Trophoblast cell (in vitro differentiated cells and primary cell): ENCODE measurements at regions not wholly inside any gene's neighbourhood (a gene's known extent, or its start where the extent isn't known, plus 50 kb on each side); places are given as distances from the start of the nearest gene placed in this dataset.

ENCODE experiments used
- DNase-seq, 2 donors: peaks; one replicate each; pipeline ENCODE4 v3.0.0-alpha.2; 2016
- H2AFZ ChIP-seq: 2 replicates; pipeline ENCODE4 v1.6.1; 2013; ENCODE audit warnings: low read length, moderate library complexity, mild to moderate bottlenecking; ENCODE audit not compliant: insufficient read depth, poor library complexity
- H2AK5ac ChIP-seq: 2 replicates; pipeline ENCODE4 v1.6.1; 2013; ENCODE audit warnings: mild to moderate bottlenecking, low read length
- H2BK120ac ChIP-seq: 2 replicates; pipeline ENCODE4 v1.6.1; 2013; ENCODE audit warnings: low read length, mild to moderate bottlenecking, moderate library complexity; ENCODE audit not compliant: insufficient read depth, poor library complexity
- H2BK12ac ChIP-seq: 2 replicates; pipeline ENCODE4 v1.6.1; 2013; ENCODE audit warnings: mild to moderate bottlenecking, low read length, moderate library complexity
- H2BK5ac ChIP-seq: 2 replicates; pipeline ENCODE4 v1.6.1; 2013; ENCODE audit warnings: low read length, low read depth, moderate library complexity, mild to moderate bottlenecking; ENCODE audit not compliant: poor library complexity
- H3K14ac ChIP-seq: 2 replicates; pipeline ENCODE4 v1.6.1; 2013; ENCODE audit warnings: mild to moderate bottlenecking, low read length
- H3K18ac ChIP-seq: 2 replicates; pipeline ENCODE4 v1.6.1; 2013; ENCODE audit warnings: mild to moderate bottlenecking, low read length
- H3K23ac ChIP-seq: 2 replicates; pipeline ENCODE4 v1.6.1; 2013; ENCODE audit warnings: low read length
- H3K27ac ChIP-seq: 2 replicates; pipeline ENCODE4 v1.5.1; 2013; ENCODE audit warnings: low read depth, mild to moderate bottlenecking, inconsistent platforms, low read length, moderate library complexity
- H3K27me3 ChIP-seq: 2 replicates; pipeline ENCODE4 v1.6.1; 2013; ENCODE audit warnings: inconsistent platforms, mild to moderate bottlenecking, low read length, moderate library complexity; ENCODE audit not compliant: insufficient read depth
- H3K36me3 ChIP-seq, 2 experiments: 1 replicate in 1 of 2; 2 replicates in 1 of 2; pipeline ENCODE4 v1.6.1; 2013; ENCODE audit warnings: low read length in 2 of 2, mild to moderate bottlenecking in 2 of 2, moderate library complexity in 1 of 2; ENCODE audit not compliant: insufficient read depth in 2 of 2, control insufficient read depth in 1 of 2
- H3K4ac ChIP-seq: 2 replicates; pipeline ENCODE4 v1.6.1; 2013; ENCODE audit warnings: low read depth, mild to moderate bottlenecking, low read length, moderate library complexity
- H3K4me1 ChIP-seq, 2 experiments: 1 replicate in 1 of 2; 2 replicates in 1 of 2; pipeline ENCODE4 v1.6.1; 2013; ENCODE audit warnings: low read length in 2 of 2, mild to moderate bottlenecking in 2 of 2, moderate library complexity in 1 of 2; ENCODE audit not compliant: insufficient read depth in 2 of 2, control insufficient read depth in 1 of 2
- H3K4me2 ChIP-seq: 2 replicates; pipeline ENCODE4 v1.6.1; 2013; ENCODE audit warnings: inconsistent platforms, mild to moderate bottlenecking, low read length, moderate library complexity
- H3K4me3 ChIP-seq: 2 replicates; pipeline ENCODE4 v1.5.1; 2013; ENCODE audit warnings: mild to moderate bottlenecking, low read depth, low read length, inconsistent platforms
- H3K79me1 ChIP-seq: one replicate; pipeline ENCODE4 v1.6.1; 2013; ENCODE audit warnings: low read length
- H3K79me2 ChIP-seq: 2 replicates; pipeline ENCODE4 v1.6.1; 2013; ENCODE audit warnings: low read length, mild to moderate bottlenecking; ENCODE audit not compliant: control insufficient read depth, insufficient read depth, poor library complexity
- H3K9ac ChIP-seq: 2 replicates; pipeline ENCODE4 v1.6.1; 2013; ENCODE audit warnings: mild to moderate bottlenecking, low read length
- H3K9me3 ChIP-seq: 2 replicates; pipeline ENCODE4 v1.6.1; 2013; ENCODE audit warnings: low read depth, mild to moderate bottlenecking, control low read depth, inconsistent platforms, low read length; ENCODE audit not compliant: insufficient read depth
- H4K12ac ChIP-seq: 2 replicates; pipeline ENCODE4 v1.6.1; 2013; ENCODE audit warnings: low read depth, mild to moderate bottlenecking, low read length, moderate library complexity
- H4K8ac ChIP-seq: 2 replicates; pipeline ENCODE4 v1.6.1; 2013; ENCODE audit warnings: low read depth, mild to moderate bottlenecking, low read length, moderate library complexity
- H4K91ac ChIP-seq: one replicate; pipeline ENCODE4 v1.6.1; 2013; ENCODE audit warnings: low read depth, mild to moderate bottlenecking, low read length, moderate library complexity
- WGBS: extraction: QIAGEN DNeasy Blood & Tissue Kit; methylation state at CpG from one replicate; pipeline ENCODE4 v1.1.7; 2013; ENCODE audit warnings: missing lambda C conversion rate; ENCODE audit not compliant: insufficient read length, insufficient coverage; ENCODE audit errors: extremely low coverage; 5-methylcytosine and 5-hydroxymethylcytosine counted together

- Histone ChIP-seq H3K4me3 (no peak overlapping the region), H3K36me3 (no peaks in the 10 kb centered on the region), H2BK120ac (no peak overlapping the region), H3K9ac (no peak overlapping the region), H2AFZ (no peak overlapping the region), H3K14ac (no peak overlapping the region), H3K4me1 (no peaks in the 10 kb centered on the region), H3K4ac (no peak overlapping the region), H2BK12ac (no peak overlapping the region), H3K27ac (no peak overlapping the region), H3K9me3 (peaks cover 4% of the 10 kb centered on the region), H4K91ac (no peak overlapping the region), H4K8ac (no peak overlapping the region), H2BK5ac (no peak overlapping the region), H2AK5ac (no peak overlapping the region), H3K79me1 (no peaks in the 10 kb centered on the region), H3K27me3 (no peaks in the 10 kb centered on the region), H3K18ac (no peak overlapping the region), H3K4me2 (no peak overlapping the region), H3K23ac (no peak overlapping the region), H4K12ac (no peak overlapping the region), H3K79me2 (no peaks in the 10 kb centered on the region)
- no CpG with 5 or more reads among the region's 15 CpGs for WGBS
- no peak for DNase-seq
These were observed 245.8 kb downstream of the JRKL start for GRCh38 chr11:96635655-96636054.

GRCh38 chr11:96641261-96641660, 251.4 kb downstream of the JRKL start:
- no peaks in the 10 kb centered on the region for H3K79me2 ChIP-seq
- no peak overlapping the region for H2BK120ac ChIP-seq

GRCh38 chr11:96642583-96642982, 252.8 kb downstream of the JRKL start:
- no peak overlapping the region for H4K91ac ChIP-seq
- H3K23ac ChIP-seq = no peak overlapping the region
- no peak overlapping the region for H3K4me3 ChIP-seq
- no peak overlapping the region for H4K8ac ChIP-seq
- DNase-seq = no peak
- H2BK120ac ChIP-seq = no peak overlapping the region
- H4K12ac ChIP-seq = no peak overlapping the region
- no peaks in the 10 kb centered on the region for H3K4me1 ChIP-seq
- H3K27me3 ChIP-seq = no peaks in the 10 kb centered on the region
- no peak overlapping the region for H3K18ac ChIP-seq
- H3K27ac ChIP-seq = no peak overlapping the region
- no peaks in the 10 kb centered on the region for H3K9me3 ChIP-seq
- no peak overlapping the region for H3K14ac ChIP-seq
- H3K79me1 ChIP-seq = no peaks in the 10 kb centered on the region
- no peak overlapping the region for H3K9ac ChIP-seq
- H2AFZ ChIP-seq = no peak overlapping the region
- no peak overlapping the region for H2AK5ac ChIP-seq
- no peaks in the 10 kb centered on the region for H3K36me3 ChIP-seq
- H3K4ac ChIP-seq = no peak overlapping the region
- H3K4me2 ChIP-seq = no peak overlapping the region
- WGBS = no CpG with 5 or more reads among the region's 1 CpG
- no peak overlapping the region for H2BK5ac ChIP-seq
- no peaks in the 10 kb centered on the region for H3K79me2 ChIP-seq
- no peak overlapping the region for H2BK12ac ChIP-seq

More at GRCh38 chr11:96641261-96641660, 251.4 kb downstream of the JRKL start:
- Histone ChIP-seq H4K91ac (no peak overlapping the region), H3K27me3 (no peaks in the 10 kb centered on the region), H4K12ac (no peak overlapping the region), H3K4me1 (no peaks in the 10 kb centered on the region), H3K4ac (no peak overlapping the region), H3K23ac (no peak overlapping the region), H3K79me1 (no peaks in the 10 kb centered on the region), H2AK5ac (no peak overlapping the region), H3K18ac (no peak overlapping the region), H3K4me2 (no peak overlapping the region), H3K14ac (no peak overlapping the region), H2BK5ac (no peak overlapping the region), H3K36me3 (no peaks in the 10 kb centered on the region), H3K4me3 (no peak overlapping the region), H2BK12ac (no peak overlapping the region), H3K9ac (no peak overlapping the region), H2AFZ (no peak overlapping the region), H4K8ac (no peak overlapping the region), H3K27ac (no peak overlapping the region), H3K9me3 (no peaks in the 10 kb centered on the region)
- DNase-seq = no peak
- WGBS = no CpG with 5 or more reads among the region's 2 CpGs

GRCh38 chr11:96643173-96643572, 253.4 kb downstream of the JRKL start:
- Histone ChIP-seq H3K4me2 (no peak overlapping the region), H2AK5ac (no peak overlapping the region), H4K8ac (no peak overlapping the region), H2BK12ac (no peak overlapping the region), H3K27ac (no peak overlapping the region), H3K4me1 (no peaks in the 10 kb centered on the region), H3K9me3 (no peaks in the 10 kb centered on the region), H4K12ac (no peak overlapping the region), H2BK5ac (no peak overlapping the region), H3K4ac (no peak overlapping the region), H3K18ac (no peak overlapping the region), H2AFZ (no peak overlapping the region), H2BK120ac (no peak overlapping the region), H3K4me3 (no peak overlapping the region), H3K14ac (no peak overlapping the region), H3K79me1 (no peaks in the 10 kb centered on the region), H3K79me2 (no peaks in the 10 kb centered on the region), H3K27me3 (no peaks in the 10 kb centered on the region), H4K91ac (no peak overlapping the region), H3K36me3 (no peaks in the 10 kb centered on the region), H3K23ac (no peak overlapping the region), H3K9ac (no peak overlapping the region)
- WGBS = no CpG with 5 or more reads among the region's 5 CpGs
- DNase-seq = no peak
